Fibroblast of the aortic adventitia (primary cell): ENCODE measurements at regions not wholly inside any gene's neighbourhood (a gene's known extent, or its start where the extent isn't known, plus 50 kb on each side); places are given as distances from the start of the nearest gene placed in this dataset.
"Not testable (repeated sequence)": the region's sequence is repeated elsewhere in the genome, so short reads cannot be mapped to it uniquely, and the experiment has no call there.

ENCODE experiments used
- DNase-seq: peaks from one replicate; pipeline ENCODE4 v3.0.0-alpha.2; 2010; ENCODE audit warnings: low read depth
- H3K4me3 ChIP-seq: 2 replicates; pipeline ENCODE4 v1.5.1; 2011; ENCODE audit warnings: low read depth, mild to moderate bottlenecking, control low read depth, low read length, moderate library complexity
- TF ChIP-seq, protein P1 (sequence below): IDR thresholded peaks from 2 replicates; pipeline ENCODE4 v1.5.1; 2011; ENCODE audit warnings: mild to moderate bottlenecking, low read length, control low read depth, inconsistent platforms; ENCODE audit not compliant: insufficient read depth

GRCh38 chr6:19231878-19232561, 605.1 kb upstream of the ID4 start:
- TF ChIP-seq, protein P1, sequence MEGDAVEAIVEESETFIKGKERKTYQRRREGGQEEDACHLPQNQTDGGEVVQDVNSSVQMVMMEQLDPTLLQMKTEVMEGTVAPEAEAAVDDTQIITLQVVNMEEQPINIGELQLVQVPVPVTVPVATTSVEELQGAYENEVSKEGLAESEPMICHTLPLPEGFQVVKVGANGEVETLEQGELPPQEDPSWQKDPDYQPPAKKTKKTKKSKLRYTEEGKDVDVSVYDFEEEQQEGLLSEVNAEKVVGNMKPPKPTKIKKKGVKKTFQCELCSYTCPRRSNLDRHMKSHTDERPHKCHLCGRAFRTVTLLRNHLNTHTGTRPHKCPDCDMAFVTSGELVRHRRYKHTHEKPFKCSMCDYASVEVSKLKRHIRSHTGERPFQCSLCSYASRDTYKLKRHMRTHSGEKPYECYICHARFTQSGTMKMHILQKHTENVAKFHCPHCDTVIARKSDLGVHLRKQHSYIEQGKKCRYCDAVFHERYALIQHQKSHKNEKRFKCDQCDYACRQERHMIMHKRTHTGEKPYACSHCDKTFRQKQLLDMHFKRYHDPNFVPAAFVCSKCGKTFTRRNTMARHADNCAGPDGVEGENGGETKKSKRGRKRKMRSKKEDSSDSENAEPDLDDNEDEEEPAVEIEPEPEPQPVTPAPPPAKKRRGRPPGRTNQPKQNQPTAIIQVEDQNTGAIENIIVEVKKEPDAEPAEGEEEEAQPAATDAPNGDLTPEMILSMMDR, result no peak
- H3K4me3 ChIP-seq, result no peak overlapping the region
- DNase-seq, result no peak

- no peak overlapping the region for H3K4me3 ChIP-seq
- DNase-seq, result no peak
- TF ChIP-seq, protein P1, result no peak
Observed at GRCh38 chr6:19245656-19246055, 591.5 kb upstream of the ID4 start.

DNA sequence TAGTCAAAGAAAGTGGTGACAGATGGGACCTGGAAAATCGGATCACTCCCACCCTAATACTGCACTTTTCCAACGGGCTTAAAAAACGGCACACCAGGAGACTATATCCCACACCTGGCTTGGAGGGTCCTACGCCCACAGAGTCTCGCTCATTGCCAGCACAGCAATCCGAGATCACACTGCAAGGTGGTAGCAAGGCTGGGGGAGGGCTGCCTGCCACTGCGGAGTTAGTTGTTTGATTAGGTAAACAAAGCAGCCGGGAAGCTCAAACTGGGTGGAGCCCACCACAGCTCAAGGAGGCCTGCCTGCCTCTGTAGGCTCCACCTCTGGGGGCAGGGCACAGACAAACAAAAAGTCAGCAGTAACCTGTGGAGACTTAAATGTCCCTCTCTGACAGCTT, 590.0 kb upstream of the ID4 start:
- not testable (repeated sequence) for DNase-seq, H3K4me3 ChIP-seq

GRCh38 chr6:19256123-19256522, 581.0 kb upstream of the ID4 start:
- not testable (repeated sequence) for H3K4me3 ChIP-seq, DNase-seq

DNA sequence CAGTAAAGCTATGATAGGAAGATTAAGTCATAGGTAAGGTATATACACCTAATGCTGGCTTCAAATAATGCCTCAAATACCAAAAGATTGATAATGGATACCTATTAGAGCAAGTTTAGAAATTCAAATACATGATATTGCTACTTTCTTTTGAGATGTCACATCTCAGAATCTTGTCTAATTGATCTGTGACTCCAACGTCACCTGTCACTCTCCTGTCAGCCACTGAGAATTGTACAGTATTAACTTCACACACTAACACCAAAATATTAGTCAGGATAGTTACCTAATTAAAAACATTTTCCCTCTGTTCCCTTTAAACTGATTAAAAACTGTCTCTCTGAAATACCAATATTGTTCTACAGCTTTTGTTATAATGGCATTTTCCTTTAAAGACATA, 575.5 kb upstream of the ID4 start:
- no peak overlapping the region for H3K4me3 ChIP-seq
- DNase-seq, result no peak
- TF ChIP-seq, protein P1, result no peak

DNA sequence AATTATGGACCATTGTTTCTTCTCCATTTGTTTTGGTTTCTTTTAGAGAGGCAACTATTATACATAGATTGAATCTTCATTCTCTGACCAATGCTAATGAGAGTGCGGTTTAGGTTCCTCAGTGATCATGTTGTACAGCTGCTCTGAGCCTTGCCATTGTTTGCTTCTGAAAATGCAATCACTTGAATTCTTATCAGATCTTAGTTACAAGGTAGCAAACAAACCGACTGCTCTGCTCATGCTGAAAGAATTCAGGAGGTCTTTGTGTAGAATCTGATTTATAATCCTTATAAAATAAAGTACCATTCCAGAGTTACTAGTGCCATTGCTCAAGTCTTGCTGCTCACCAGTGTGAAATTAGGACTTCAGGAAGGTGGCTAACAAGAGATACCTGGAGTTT, 569.1 kb upstream of the ID4 start:
- TF ChIP-seq, protein P1, result no peak
- no peak overlapping the region for H3K4me3 ChIP-seq
- no peak for DNase-seq

DNA sequence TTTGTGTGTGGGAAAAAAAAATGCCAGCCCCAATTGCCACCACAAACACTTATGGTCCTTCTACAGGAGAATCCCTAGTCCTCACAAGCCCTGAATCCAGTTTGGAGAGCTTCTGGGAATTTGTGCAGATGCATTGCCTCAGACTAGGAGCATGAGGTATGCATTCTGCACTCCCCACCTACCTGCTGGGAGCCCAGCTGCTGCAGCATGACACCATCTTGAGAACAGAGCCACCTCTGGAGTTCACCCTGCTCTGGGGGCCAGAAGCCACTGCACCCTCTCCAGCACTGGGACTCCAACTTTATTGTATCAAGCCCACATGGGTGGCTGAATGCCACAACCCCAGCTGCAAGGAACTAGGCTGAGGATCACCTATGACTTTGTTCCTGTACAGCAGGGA, 568.5 kb upstream of the ID4 start:
- DNase-seq, result no peak
- TF ChIP-seq, protein P1, result no peak
- no peak overlapping the region for H3K4me3 ChIP-seq

- TF ChIP-seq, protein P1, result no peak
- H3K4me3 ChIP-seq, result no peak overlapping the region
- no peak for DNase-seq
Observed at GRCh38 chr6:19269341-19269898, 567.8 kb upstream of the ID4 start.
